Left ventricle myocardium superior (tissue), 1 donor: ENCODE measurements at regions not wholly inside any gene's neighbourhood (a gene's known extent, or its start where the extent isn't known, plus 50 kb on each side); places are given as distances from the start of the nearest gene placed in this dataset.

Experiments
- ATAC-seq: fragments of 200-7000 bp; cut with Tn5 transposase; one replicate; pipeline ENCODE4 v1.9.1; 2020; ENCODE audit warnings: mild to moderate bottlenecking, moderate library complexity
- DNase-seq: peaks from one replicate; pipeline ENCODE4 v3.0.0-alpha.2; 2020
- intact Hi-C: fragments of 100-400 bp; cut with micrococcal nuclease; formaldehyde crosslinking; loops from one replicate; pipeline ENCODE4 v1.11.0; 2022
- donor health status: DM: no; HTN: yes; CAD: no; lungs with severe emphysema.

DNA sequence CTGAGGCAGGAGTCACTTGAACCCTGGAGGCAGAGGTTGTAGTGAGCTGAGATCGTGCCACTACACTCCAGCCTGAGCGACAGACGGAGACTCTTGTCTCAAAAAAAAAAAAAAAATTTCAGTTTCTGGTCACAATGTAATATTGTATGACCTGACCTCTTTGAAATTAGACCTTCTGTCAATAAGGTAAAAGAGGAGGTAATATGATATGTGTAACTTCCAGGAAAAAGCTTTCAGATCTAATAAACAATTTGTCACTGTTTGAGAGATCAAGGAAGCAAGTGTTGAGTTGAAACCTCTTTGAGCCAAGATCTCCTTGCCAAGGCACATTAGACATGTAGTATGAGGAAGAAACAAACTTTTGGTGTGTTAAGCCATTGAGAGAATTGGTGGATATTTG is 101.7 kb upstream of the ATF7IP start:
- ATAC-seq (no peak), DNase-seq (no peak)
- intact Hi-C loops = no loop called here

DNA sequence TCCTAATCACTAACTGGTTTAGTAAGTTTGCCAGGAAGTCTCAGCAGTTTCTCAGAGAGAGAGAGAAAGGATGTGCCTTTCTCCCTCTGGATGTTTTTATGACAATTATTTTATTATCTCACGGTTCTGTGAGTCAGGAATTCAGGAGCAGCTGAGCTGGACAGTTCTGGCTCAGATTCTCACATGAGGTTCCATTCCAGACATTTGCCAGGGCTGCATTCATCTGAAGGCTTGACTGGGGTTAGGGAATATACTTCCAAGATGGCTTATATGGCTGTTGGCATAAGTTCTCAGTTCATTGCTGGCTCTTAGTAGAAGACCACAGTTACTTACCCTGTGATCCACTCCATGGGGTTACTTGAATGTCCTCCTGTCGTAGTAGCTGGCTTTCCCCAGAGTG is 101.2 kb upstream of the ATF7IP start:
- DNase-seq (no peak), ATAC-seq (no peak)
- intact Hi-C loops = no loop called here

DNA sequence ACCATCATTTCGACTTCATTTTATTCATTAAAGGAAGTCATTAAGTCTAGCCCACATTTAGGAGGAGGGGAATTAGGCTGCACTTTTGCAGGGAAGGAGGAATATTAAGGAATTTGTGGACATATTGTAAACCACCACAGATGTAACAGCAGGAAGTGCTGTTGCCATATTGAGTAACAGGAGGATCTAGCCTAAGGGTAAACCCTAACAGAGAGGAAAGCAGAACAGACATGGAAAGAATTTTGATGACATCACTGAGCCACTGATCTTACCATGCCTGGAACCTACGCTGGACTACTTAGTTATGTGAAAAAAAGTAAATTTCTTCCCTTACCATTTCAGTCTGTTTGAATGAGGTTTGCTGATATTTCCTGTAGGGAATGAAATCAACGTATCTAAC is 100.7 kb upstream of the ATF7IP start:
- DNase-seq = no peak
- ATAC-seq = no peak
- intact Hi-C loops = no loop called here

DNA sequence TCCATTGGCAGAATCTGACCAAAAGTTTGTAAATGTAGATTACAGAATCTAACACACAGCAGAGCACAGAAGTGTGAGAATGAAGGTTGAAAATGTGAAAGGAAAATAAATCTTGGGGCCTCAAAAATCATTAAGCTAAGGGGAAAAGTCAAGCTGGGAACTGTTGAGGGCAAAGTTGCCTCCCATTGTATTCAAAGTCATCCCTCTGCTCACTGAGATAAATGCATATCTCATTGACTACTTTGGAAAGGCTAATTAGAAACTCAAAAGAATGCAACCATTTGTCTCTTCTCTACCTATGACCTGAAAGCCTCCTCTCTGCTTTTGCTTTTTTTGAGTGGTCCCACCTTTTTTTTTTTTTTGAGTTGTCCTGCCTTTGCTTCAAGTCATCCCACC is 97.4 kb upstream of the ATF7IP start:
- ATAC-seq (no peak), DNase-seq (no peak)
- intact Hi-C loops = no loop called here

GRCh38 chr12:14270392-14270791 is 95.1 kb upstream of the ATF7IP start:
- ATAC-seq (no peak), DNase-seq (no peak)
- intact Hi-C loops = no loop called here

GRCh38 chr12:14272956-14273912 is 92.2 kb upstream of the ATF7IP start:
- DNase-seq (no peak), ATAC-seq (peak; percentile 63)
- intact Hi-C loops = no loop called here

GRCh38 chr12:14273913-14274311 is 91.6 kb upstream of the ATF7IP start:
- intact Hi-C loops = no loop called here
- DNase-seq = no peak
- ATAC-seq = no peak

GRCh38 chr12:14275111-14275510 is 90.4 kb upstream of the ATF7IP start:
- no peak for ATAC-seq
- intact Hi-C loops = no loop called here

DNA sequence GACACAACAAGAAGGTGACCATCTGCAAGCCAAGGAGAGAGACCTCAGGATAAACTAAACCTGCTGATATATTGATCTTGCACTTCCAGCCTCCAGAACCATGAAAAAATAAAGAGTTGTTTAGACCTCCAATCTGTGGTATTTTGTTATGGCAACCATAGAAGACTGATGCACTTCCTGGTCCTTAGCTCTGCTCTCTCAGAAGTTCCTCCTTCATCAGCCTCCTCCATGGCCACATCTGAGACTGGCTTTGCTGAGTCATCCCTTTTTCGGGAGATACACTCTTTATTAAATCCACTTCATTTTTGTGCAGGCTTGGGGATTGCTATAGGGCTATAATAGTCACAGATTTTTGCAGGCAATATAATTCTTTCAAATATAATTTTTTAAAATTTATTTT is 89.6 kb upstream of the ATF7IP start:
- ATAC-seq (no peak), DNase-seq (no peak)
- intact Hi-C loops = no loop called here

More at GRCh38 chr12:14275111-14275510, 90.4 kb upstream of the ATF7IP start:
- DNase-seq = no peak

GRCh38 chr12:14278294-14278953 is 87.1 kb upstream of the ATF7IP start:
- intact Hi-C loops = no loop called here
- no peak for ATAC-seq
- DNase-seq = no peak

DNA sequence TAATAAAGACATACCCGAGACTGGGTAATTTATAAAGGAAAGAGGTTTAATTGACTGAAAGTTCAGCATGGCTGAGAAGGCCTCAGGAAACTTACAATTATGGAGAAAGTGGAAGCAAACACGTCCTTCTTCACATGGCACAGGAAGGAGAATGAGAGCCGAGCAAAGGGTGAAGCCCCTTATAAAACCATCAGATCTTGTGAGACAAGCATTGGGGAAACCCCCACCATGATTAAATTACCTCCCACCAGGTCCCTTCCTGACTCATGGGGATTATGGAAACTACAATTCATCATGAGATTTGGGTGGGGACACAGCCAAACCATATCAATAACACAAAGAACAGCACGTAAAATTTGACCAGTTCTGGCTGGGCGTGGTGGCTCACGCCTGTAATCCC is 85.6 kb upstream of the ATF7IP start:
- ATAC-seq = no peak
- intact Hi-C loops = no loop called here

DNA sequence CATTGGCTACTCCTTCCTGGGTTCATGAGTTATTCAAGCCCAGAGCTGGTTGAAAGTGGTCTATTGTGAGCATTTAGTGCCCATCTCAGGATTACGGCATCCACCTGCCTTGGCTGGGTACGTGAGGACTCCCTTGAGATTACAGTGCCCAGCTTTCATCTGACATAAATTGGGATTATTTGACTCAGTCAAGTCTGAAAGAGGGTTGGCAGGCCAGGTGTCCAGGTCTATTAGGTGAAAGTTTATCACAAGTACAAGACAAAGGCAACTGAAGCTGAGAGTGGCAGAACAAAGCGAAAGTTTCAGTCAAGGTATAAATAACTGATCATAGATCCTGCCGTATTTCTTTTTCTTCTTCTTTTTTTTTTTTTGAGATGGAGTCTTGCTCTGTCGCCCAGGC is 84.6 kb upstream of the ATF7IP start:
- ATAC-seq = no peak
- no peak for DNase-seq
- intact Hi-C loops = no loop called here

More for the DNA sequence above, 85.6 kb upstream of the ATF7IP start:
- no peak for DNase-seq

GRCh38 chr12:14281539-14281938 is 83.9 kb upstream of the ATF7IP start:
- ATAC-seq (no peak), DNase-seq (no peak)
- intact Hi-C loops = no loop called here

- DNase-seq (no peak), ATAC-seq (no peak)
- intact Hi-C loops = no loop called here
These were observed 81.9 kb upstream of the ATF7IP start for GRCh38 chr12:14283489-14284144.

DNA sequence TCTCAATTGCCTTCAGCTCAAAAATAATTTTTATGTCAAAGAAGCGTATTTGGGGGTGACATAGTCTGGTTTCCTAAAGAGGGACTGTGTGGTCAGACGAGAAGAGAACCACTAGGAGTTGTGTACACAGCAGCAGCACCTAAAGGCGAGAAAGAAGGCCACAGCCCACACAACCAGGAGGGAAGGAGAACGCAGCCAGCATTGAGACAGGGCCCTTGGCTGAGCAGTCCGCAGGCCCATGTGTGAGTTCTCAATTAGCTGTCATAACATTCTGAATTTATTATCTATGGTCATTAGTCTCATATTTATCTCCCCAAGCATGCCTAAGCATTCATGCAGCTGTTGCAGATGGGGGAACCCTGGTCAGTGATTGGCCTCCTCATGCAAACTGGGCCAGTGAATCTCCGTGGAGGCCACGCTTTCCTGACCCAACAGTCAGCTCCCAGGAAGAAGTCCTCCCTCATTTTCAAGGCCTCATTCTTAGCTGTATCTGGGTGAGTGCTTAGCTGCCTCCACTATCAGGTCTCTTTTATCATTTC is 81.2 kb upstream of the ATF7IP start:
- DNase-seq = peak; percentile 51
- ATAC-seq = peak; percentile 94
- intact Hi-C loops = no loop called here

DNA sequence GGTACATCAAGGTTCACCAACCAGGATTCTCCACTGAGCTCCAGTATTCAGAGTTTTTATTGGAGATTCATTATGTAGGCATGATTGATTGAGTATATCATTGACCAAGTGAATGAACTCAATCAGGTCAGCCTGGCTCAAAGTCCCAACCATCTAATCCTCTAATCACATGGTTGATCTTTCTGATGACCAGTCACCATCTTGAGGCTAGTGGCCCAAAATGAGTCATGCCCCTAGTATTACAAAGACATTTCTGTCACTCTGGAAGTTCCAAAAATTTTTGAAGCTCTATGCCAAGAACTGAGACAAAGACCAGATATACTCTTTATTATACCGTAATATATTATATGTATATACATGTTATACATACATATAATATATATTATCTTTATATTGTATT is 75.9 kb upstream of the ATF7IP start:
- ATAC-seq (no peak), DNase-seq (no peak)
- intact Hi-C loops = no loop called here

GRCh38 chr12:14290951-14291350 is 74.5 kb upstream of the ATF7IP start:
- ATAC-seq = no peak
- intact Hi-C loops = no loop called here
- no peak for DNase-seq

GRCh38 chr12:14303661-14304155 is 61.8 kb upstream of the ATF7IP start:
- no peak for ATAC-seq
- intact Hi-C loops = no loop called here
- no peak for DNase-seq

- intact Hi-C loops = no loop called here
- ATAC-seq (no peak), DNase-seq (no peak)
These were observed 58.5 kb upstream of the ATF7IP start for GRCh38 chr12:14307004-14307403.

DNA sequence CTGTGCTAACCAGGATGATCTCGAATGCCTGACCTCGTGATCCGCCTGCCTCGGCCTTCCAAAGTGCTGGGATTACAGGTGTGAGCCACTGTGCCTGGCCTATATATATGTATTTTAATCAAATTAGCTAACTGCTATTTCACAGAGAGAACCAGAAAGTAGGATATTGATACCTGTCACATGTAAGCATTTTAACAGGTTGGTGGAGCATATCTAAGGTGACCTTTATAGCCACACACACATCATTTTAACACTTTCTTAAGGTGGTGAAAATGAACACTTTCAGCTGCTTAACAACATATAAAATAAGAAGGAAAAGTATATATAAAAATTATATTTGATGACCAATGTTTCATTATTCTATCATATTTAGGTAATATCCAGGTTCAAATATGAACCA is 57.0 kb upstream of the ATF7IP start:
- ATAC-seq (no peak), DNase-seq (no peak)
- intact Hi-C loops = no loop called here
